HG03432 (cell line): ENCODE measurements at regions not wholly inside any gene's neighbourhood (a gene's known extent, or its start where the extent isn't known, plus 50 kb on each side); places are given as distances from the start of the nearest gene placed in this dataset.

Experiments used
- ATAC-seq: cut with Tn5 transposase; IDR thresholded peaks from one replicate; pipeline ENCODE4 v1.9.1; 2021; ENCODE audit warnings: mild to moderate bottlenecking, moderate library complexity; ENCODE audit not compliant: unreplicated experiment

DNA sequence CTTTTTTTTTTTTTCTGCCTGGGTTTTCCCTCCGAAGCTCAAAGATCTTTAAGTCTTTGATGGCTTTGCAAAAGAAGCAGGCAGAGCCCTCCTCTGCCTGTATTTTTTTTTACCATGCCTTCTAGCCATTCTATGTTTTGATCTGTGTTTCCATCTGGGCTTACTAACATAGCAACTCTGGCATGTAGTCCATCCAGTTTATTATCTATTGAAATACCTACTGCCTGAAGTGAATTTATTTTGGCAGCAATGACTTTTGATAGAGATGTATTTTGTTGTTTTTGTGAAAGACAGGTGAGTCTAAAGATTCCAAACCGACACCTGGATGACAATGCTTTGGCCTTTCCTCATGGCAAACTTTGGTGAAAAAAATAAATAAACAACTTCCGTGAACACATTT, 1157.7 kb upstream of the MAP3K7 start:
- ATAC-seq = no peak

DNA sequence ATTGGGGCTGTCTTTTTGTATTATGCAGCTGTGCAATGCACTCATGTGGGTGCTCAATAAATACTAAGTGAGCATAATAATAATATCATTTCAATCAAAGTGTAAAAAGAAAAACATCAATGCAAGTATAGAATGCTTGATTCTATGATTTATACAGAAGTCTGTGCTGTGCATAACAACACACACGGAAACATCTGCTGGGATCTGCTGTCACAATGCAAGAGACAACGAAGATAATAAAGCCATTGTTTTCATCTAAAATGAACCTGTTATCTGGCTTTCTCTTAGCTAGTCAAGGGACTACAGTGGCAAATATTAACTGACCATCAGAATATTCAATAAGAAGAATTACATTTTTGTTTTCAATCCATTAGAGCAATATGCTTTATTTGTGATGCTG, 1156.9 kb upstream of the MAP3K7 start:
- ATAC-seq = no peak

GRCh38 chr6:91731939-91732338, 1145.1 kb upstream of the MAP3K7 start:
- ATAC-seq = no peak

GRCh38 chr6:91730710-91731109, 1143.8 kb upstream of the MAP3K7 start:
- ATAC-seq = peak; percentile 82

GRCh38 chr6:91720324-91720723, 1133.5 kb upstream of the MAP3K7 start:
- no peak for ATAC-seq

DNA sequence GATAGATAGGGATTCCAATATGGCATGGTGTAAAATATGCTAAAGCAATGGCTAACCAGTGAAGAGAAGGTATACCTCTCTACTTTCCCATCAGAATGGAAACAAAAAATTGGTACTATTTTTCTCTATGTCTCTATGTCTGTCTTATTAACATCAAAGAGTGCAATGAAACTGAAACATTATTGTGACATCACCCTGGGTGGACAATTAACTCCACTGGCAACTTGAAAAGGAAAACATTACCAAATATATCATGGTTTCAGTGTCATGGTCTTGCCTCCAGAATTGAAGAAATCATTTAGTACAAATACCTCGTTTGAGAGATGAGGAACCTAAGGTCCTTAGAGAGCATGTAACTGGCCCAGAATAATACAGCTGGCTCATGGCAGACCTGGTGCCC, 1132.5 kb upstream of the MAP3K7 start:
- ATAC-seq = peak; percentile 53

DNA sequence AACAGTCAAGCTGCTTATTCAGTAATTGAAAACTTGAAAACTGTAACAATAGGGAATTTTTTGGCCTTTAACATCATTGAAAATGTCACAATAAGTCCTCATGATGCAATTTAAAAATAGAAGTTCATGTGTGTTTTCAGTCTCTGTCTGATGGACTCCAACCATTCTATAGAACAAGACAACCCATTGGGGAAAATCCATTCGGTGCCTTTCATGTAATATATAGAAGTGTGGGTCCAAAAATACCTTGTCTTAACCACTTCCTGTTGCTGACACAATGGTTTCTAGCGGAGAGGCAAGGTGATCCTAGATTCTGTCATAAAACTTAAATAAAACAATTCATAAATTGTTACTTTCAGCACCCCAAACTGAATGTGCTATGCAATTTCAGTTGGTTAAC, 1131.3 kb upstream of the MAP3K7 start:
- ATAC-seq = peak; percentile 80

- ATAC-seq = no peak
Measured at GRCh38 chr6:91717094-91717493, 1130.2 kb upstream of the MAP3K7 start.

DNA sequence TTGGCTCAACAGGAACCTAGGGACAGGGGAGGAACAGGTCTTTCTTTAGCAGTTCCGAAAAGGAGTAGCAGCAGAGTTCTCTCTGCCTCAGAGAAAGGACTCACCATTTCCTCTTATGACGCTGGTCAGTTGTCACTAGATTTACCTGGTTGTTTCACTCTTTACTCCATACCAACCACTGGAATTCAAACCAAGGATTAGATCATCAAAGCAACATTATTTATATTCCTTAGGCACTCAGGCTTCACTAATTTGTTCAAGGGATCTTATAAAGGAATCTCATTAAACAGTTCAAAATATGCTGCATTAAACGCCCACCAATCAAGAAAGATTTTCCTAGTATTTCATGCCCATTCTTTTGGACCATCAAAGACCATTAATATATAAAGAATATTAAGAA, 1129.5 kb upstream of the MAP3K7 start:
- no peak for ATAC-seq

GRCh38 chr6:91715171-91715805, 1128.4 kb upstream of the MAP3K7 start:
- ATAC-seq = no peak

DNA sequence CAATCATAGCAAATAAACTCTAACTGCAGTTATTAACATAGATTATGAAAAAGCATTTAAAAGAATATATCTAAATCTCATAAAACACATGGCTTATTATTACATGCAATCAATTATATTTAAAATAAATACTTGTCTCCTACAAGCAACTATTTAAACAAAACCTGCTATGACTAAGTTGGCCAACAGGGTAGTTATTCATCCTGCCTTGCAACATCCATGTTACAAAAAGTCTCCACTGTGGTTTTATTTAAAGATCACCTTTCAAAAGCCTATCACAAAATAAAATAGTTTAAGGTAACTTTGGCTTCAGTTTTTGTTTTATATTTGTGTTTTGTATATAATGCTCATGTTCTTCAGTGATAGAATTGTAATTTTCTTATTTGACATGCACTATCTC, 1127.0 kb upstream of the MAP3K7 start:
- ATAC-seq = no peak

DNA sequence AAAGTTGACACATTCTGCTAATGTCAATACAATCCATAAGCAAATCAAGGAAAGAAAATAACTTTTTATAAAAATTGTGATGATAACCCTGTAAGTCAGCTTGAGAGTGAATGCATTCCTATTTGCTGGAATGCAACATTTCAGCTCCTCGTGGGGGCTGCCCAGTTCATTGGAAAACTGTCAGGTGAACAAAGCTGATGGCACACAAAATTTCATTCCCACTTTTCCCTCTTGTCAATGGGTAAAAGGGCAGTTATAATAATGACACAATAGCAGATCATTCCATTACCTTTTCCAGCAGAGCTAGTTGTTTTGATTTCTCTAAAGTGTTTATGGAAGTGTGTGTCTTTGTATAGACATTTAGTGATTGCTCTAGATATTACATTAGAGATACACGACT, 1124.6 kb upstream of the MAP3K7 start:
- ATAC-seq = no peak

- ATAC-seq = no peak
Measured at GRCh38 chr6:91710342-91710741, 1123.5 kb upstream of the MAP3K7 start.

DNA sequence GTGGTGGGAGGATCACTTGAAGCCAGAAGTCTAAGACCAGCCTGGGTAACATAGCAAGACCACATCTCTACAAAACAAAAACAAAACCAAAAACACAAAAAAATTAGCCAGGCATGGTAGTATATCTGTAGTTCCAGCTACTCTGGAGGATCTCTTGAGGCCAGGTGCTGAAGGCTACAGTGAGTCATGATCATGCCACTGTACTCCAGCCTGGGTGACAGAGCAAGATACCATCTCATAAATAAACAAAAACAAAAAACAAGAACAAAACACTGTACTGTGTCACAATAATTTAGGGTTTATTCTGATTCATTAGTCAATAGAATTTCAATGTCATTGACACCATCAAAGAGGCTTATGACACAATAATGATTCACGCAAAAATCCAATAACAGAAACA, 1121.7 kb upstream of the MAP3K7 start:
- ATAC-seq = no peak

DNA sequence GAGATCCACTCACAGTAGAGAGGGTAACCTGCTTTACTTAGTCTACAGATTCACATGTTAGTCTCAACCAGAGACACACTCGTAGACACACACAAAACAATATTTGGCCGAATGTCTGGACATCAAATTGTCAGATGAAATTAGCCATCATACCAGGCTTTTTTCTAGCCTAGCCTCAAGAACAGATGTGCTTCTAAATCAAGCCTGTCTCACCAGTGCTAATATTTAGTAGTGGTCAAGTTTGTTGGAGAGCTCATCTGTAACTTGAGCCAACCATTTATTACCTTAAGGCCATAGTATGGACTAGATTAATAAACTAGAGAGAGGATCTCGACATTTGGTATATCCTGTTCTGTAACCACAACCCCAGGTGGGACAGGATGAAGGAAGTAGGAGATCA, 1118.8 kb upstream of the MAP3K7 start:
- no peak for ATAC-seq

GRCh38 chr6:91704531-91704930, 1117.7 kb upstream of the MAP3K7 start:
- no peak for ATAC-seq

- ATAC-seq = peak; percentile 71
Measured at GRCh38 chr6:91697010-91697695, 1110.3 kb upstream of the MAP3K7 start.

- no peak for ATAC-seq
Measured at GRCh38 chr6:91695221-91695620, 1108.3 kb upstream of the MAP3K7 start.

GRCh38 chr6:91694016-91694654, 1107.3 kb upstream of the MAP3K7 start:
- ATAC-seq = no peak

- no peak for ATAC-seq
Measured at GRCh38 chr6:91691449-91691848, 1104.6 kb upstream of the MAP3K7 start.

DNA sequence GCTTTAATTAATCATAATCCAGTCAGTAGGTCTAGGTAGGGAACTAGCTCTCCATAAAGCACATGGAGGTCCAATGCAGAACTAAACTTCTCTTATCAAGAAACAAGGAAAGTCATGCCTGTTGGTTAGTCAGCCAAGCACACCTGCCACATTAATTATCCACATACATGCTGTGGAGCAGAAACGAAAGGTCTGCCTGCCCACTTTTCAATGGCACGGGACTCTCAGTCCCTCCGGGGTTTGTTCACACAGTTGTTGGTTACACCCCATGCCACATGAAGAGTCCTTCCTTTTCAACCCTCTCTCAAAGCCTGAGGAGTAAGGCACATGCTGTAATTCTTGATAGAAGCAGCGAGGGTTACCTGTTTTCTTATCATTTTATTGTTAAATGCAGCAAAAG, 1096.4 kb upstream of the MAP3K7 start:
- ATAC-seq = no peak

- ATAC-seq = no peak
Measured at GRCh38 chr6:91681296-91681695, 1094.4 kb upstream of the MAP3K7 start.
